BLaER1 (cell line): ENCODE measurements at regions not wholly inside any gene's neighbourhood (a gene's known extent, or its start where the extent isn't known, plus 50 kb on each side); places are given as distances from the start of the nearest gene placed in this dataset.

Source experiments
- H3K27ac ChIP-seq: shearing (Covaris generic); formaldehyde crosslinking; 2 replicates; pipeline ENCODE4 v1.8.1; 2022
- H3K27me3 ChIP-seq: shearing (Covaris generic); formaldehyde crosslinking; 2 replicates; pipeline ENCODE4 v1.8.1; 2022
- H3K36me3 ChIP-seq: shearing (Covaris generic); formaldehyde crosslinking; 2 replicates; pipeline ENCODE4 v1.8.1; 2022
- H3K4me1 ChIP-seq: shearing (Covaris generic); formaldehyde crosslinking; 2 replicates; pipeline ENCODE4 v1.8.1; 2022
- H3K4me2 ChIP-seq: shearing (Covaris generic); formaldehyde crosslinking; 2 replicates; pipeline ENCODE4 v1.8.1; 2022
- H3K4me3 ChIP-seq: shearing (Covaris generic); formaldehyde crosslinking; 2 replicates; pipeline ENCODE4 v1.8.1; 2022
- H3K9ac ChIP-seq: shearing (Covaris generic); formaldehyde crosslinking; 2 replicates; pipeline ENCODE4 v1.8.1; 2022
- H3K9me3 ChIP-seq: shearing (Covaris generic); formaldehyde crosslinking; 2 replicates; pipeline ENCODE4 v1.8.1; 2022
- H4K20me1 ChIP-seq: shearing (Covaris generic); formaldehyde crosslinking; 2 replicates; pipeline ENCODE4 v1.8.1; 2022
- Cebpa-rat ChIP-seq: shearing (Covaris generic); IDR thresholded peaks from 2 replicates; pipeline ENCODE4 v1.8.1; 2022

DNA sequence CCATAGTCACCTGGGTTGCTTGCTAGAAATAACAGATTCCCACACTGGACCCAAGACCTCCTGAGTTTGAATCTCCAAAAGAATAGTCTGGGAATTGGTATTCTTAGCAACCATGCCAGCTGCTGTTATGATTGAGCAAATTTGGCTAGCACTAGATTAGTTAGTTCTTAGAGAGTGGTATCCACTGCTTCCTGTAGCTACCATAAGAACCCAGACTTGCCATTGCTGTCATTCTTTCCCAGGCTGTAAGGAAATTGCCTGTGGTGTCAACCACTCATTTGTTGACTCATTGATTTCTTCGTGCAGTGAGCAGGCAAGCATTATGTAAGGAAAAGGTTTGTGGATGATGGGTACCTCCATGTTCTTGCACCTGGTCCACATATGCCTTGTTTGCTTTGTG is 201.8 kb upstream of the RGS6 start:
- Histone ChIP-seq H3K4me1 (no peaks in the 10 kb centered on the region), H3K27ac (no peak overlapping the region), H3K9ac (no peak overlapping the region), H3K9me3 (no peaks in the 10 kb centered on the region), H4K20me1 (no peaks in the 10 kb centered on the region), H3K27me3 (no peaks in the 10 kb centered on the region), H3K4me2 (no peak overlapping the region), H3K4me3 (no peak overlapping the region), H3K36me3 (peaks cover 66% of the 10 kb centered on the region)
- TF ChIP-seq Cebpa-rat: no peak

DNA sequence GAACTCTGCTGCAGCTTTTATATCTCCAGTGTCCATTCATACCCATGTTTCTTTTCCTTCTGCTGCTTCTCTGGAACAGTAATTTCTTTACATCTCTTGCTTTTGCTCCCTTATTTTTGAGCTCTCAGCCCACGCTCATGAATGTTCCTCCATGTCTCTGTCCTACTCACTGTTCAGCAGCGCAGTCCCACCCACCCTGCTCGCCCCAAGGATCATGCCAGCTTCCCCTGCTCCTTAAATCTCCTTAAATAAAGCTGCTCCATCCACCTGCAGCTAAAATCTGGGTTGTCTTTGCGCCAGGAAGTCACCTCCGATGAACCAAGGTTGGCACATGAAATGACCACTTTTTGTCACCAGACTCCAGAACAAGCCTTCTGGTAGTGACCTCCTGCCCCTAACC is 201.1 kb upstream of the RGS6 start:
- H3K9ac ChIP-seq: no peak overlapping the region
- TF ChIP-seq Cebpa-rat: no peak
- H3K4me3 ChIP-seq: no peak overlapping the region
- no peak overlapping the region for H3K4me2 ChIP-seq
- H3K36me3 ChIP-seq: peaks cover 68% of the 10 kb centered on the region
- no peaks in the 10 kb centered on the region for H3K9me3 ChIP-seq
- H3K27me3 ChIP-seq: no peaks in the 10 kb centered on the region
- no peaks in the 10 kb centered on the region for H4K20me1 ChIP-seq
- no peaks in the 10 kb centered on the region for H3K4me1 ChIP-seq
- no peak overlapping the region for H3K27ac ChIP-seq

DNA sequence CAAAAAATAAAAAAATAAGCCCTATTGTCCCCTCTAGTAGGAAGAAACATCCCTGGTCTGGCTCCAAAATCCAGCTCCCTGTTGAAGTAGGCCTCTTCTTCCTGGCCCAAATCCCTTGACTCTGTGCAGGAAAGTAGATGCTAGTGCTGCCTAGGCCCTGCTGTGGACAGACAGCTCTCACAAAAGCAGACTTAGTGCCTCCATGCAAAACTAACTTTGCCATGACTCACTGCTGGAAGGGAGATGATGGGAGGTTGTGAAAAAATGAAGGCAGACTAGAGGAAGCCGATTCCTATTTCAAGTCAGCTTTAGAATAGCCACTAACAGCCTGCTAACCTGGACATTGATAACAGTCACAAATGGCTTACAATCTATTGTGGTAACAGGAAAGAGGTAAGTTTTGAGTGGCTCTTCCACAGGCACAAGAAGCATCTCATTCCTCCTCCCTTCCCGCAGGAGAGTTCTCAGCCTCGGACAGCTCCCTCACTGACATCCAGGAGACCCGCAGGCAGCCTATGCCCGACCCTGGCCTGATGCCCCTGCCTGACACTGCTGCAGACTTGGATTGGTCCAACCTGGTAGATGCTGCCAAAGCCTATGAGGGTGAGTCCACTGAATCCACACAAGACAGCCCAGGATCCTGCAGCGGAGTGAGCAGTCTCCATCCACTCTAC is 198.9 kb upstream of the RGS6 start:
- Histone ChIP-seq H3K27me3 (no peaks in the 10 kb centered on the region), H3K36me3 (peaks cover 89% of the 10 kb centered on the region), H3K4me3 (no peak overlapping the region), H3K9me3 (no peaks in the 10 kb centered on the region), H3K4me2 (no peak overlapping the region), H4K20me1 (no peaks in the 10 kb centered on the region), H3K4me1 (no peaks in the 10 kb centered on the region), H3K27ac (no peak overlapping the region), H3K9ac (no peak overlapping the region)
- no peak for TF ChIP-seq Cebpa-rat

DNA sequence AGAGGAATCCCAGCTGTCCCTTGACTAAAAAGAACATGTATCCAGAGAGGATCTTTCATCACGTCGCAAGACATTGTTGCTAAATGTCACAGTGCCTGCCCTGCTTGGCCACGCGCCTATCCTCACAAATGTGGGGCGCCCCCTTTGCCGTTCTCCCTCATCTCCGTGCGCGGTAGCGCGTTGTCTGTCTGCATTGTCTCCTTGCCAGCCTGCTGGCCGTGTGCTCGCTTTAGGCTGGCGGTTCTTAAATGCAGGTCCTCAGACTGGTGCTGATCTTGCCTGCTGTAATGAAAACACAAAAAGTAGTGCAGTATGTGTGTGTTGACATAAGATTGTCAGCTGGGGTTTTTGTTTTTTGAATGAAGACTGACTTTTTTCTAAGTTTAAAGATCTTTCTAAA is 198.2 kb upstream of the RGS6 start:
- Histone ChIP-seq H3K4me2 (no peak overlapping the region), H3K9me3 (no peaks in the 10 kb centered on the region), H3K9ac (no peak overlapping the region), H4K20me1 (no peaks in the 10 kb centered on the region), H3K4me3 (no peak overlapping the region), H3K4me1 (no peaks in the 10 kb centered on the region), H3K36me3 (peaks cover 94% of the 10 kb centered on the region), H3K27ac (no peak overlapping the region), H3K27me3 (no peaks in the 10 kb centered on the region)
- TF ChIP-seq Cebpa-rat: no peak

DNA sequence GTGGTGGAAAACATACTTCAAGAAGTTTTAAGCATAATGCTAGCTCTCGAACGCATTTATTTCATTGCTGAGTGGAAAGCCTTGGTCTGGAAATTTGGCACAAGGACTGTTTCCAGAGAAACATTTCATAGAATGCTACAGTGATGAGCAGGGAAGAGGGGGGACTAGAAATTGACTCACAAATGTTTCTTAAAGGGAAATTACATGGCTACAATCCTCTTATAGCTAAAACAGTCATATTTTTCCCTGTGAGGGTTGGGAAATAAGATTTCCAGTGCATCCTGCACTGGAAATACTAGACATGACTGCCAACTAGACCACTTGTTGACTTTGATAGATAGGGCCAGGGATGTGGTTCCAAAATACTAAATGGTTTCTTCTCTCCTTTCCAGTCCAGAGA is 197.3 kb upstream of the RGS6 start:
- H3K4me2 ChIP-seq: no peak overlapping the region
- H3K36me3 ChIP-seq: peaks cover 86% of the 10 kb centered on the region
- no peak overlapping the region for H3K27ac ChIP-seq
- H3K9me3 ChIP-seq: no peaks in the 10 kb centered on the region
- no peak for TF ChIP-seq Cebpa-rat
- H3K27me3 ChIP-seq: no peaks in the 10 kb centered on the region
- H3K4me1 ChIP-seq: no peaks in the 10 kb centered on the region
- no peak overlapping the region for H3K4me3 ChIP-seq
- H3K9ac ChIP-seq: no peak overlapping the region
- H4K20me1 ChIP-seq: no peaks in the 10 kb centered on the region

DNA sequence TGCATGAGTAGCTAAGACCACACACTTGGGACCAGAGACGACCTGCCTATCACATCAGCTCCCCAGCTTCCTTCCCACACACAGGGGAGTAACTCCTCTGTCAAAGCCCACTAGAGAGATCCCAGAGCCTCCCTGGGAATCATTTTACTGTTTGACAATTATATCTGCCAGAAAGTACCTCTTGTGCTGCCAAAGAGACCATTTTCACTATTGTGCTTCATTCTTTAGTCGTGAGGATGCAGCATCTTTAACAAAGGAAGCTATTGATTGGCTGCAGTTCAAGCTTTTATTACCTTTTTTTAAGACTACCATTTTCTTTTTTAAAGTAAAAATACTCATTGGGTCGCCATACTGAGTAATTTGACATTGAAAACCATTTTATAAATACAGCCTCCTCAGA is 194.5 kb upstream of the RGS6 start:
- H4K20me1 ChIP-seq: no peaks in the 10 kb centered on the region
- no peaks in the 10 kb centered on the region for H3K4me1 ChIP-seq
- no peak overlapping the region for H3K4me3 ChIP-seq
- no peaks in the 10 kb centered on the region for H3K9me3 ChIP-seq
- no peak overlapping the region for H3K9ac ChIP-seq
- no peak overlapping the region for H3K4me2 ChIP-seq
- no peak for TF ChIP-seq Cebpa-rat
- H3K36me3 ChIP-seq: peaks cover 57% of the 10 kb centered on the region
- no peak overlapping the region for H3K27ac ChIP-seq
- H3K27me3 ChIP-seq: no peaks in the 10 kb centered on the region

DNA sequence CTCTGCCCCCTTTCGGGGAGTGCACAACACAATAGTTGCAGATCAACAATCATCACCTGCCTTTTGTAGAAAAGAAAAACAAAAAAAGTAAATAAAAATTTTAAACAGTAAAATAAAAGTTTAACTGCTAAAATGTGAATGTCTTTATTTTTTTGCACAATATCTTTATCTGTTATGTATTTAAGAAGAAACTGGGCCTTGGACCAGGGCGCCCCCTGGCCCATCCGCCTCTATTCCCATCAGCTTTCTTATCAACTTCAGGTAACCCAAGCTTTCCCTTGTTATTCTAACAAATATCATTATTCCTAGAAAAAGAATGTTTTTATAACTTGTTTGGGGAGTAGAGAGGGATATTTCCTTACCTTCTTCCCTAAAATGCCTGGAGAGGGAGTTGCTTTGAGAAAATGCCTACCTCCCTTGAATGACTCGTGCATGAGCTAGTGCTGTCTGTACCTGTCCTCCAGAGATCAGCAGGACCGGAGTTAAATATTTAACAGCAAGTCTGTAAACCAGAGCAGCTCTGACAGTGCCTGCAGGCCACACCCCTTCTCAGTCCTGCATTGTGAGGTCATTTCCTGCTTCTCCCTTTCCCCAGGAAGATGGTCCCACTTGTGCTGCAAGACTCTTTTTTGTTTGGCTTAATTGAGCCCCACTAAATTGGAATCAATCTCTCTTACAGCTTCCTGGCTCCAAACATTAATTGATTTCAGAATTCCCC is 192.8 kb upstream of the RGS6 start:
- Histone ChIP-seq H3K4me1 (no peaks in the 10 kb centered on the region), H3K9ac (no peak overlapping the region), H3K9me3 (no peaks in the 10 kb centered on the region), H4K20me1 (no peaks in the 10 kb centered on the region), H3K27me3 (no peaks in the 10 kb centered on the region), H3K4me2 (no peak overlapping the region), H3K27ac (no peak overlapping the region), H3K36me3 (peaks cover 43% of the 10 kb centered on the region), H3K4me3 (no peak overlapping the region)
- no peak for TF ChIP-seq Cebpa-rat

DNA sequence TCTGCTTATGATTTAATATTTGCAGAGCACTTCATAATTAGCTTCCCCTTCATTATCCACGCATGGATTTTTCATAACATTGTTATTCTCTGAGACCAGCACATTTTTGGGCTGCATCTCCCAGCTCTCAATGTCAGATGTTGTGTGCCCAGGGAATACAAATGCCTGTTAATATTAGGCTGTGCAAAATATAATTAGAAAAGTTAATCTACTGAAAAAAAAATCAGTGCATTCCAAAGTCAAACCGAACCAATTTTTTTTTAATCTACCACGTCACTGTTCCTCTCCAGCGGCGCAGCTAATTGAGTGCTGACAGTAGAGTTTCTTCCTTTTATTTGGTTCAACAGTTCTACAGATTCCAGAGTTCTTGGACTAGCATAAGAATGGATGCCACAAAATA is 191.0 kb upstream of the RGS6 start:
- Histone ChIP-seq H3K27me3 (no peaks in the 10 kb centered on the region), H3K36me3 (peaks cover 27% of the 10 kb centered on the region), H3K9me3 (no peaks in the 10 kb centered on the region), H3K4me1 (no peaks in the 10 kb centered on the region), H3K27ac (no peak overlapping the region), H3K4me2 (no peak overlapping the region), H4K20me1 (no peaks in the 10 kb centered on the region), H3K4me3 (no peak overlapping the region), H3K9ac (no peak overlapping the region)
- no peak for TF ChIP-seq Cebpa-rat

DNA sequence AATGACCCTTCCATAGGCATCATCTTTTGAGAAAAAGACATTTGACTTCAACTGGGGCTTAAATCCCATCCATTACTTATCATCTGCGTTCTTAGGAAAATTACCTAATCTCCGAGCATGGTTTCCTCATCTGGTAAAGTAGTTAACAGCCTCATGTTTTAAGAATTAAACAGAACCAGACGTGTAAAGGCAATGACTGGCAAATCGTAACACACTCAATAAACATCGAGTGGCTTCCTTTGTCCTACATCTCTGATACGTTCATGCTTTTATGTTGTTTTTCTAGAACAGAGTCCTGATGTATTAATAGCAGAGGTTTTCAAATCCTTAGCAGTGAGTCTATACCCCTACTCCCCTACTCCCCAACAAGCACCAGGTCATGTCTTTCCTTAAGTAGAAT is 189.7 kb upstream of the RGS6 start:
- Histone ChIP-seq H3K36me3 (peaks cover 15% of the 10 kb centered on the region), H3K27ac (no peak overlapping the region), H4K20me1 (no peaks in the 10 kb centered on the region), H3K4me3 (no peak overlapping the region), H3K27me3 (no peaks in the 10 kb centered on the region), H3K9me3 (0 out of 2 replicates have a peak, but pooled peaks cover 2% of the 10 kb centered on the region), H3K4me2 (no peak overlapping the region), H3K9ac (no peak overlapping the region), H3K4me1 (no peaks in the 10 kb centered on the region)
- TF ChIP-seq Cebpa-rat: no peak

DNA sequence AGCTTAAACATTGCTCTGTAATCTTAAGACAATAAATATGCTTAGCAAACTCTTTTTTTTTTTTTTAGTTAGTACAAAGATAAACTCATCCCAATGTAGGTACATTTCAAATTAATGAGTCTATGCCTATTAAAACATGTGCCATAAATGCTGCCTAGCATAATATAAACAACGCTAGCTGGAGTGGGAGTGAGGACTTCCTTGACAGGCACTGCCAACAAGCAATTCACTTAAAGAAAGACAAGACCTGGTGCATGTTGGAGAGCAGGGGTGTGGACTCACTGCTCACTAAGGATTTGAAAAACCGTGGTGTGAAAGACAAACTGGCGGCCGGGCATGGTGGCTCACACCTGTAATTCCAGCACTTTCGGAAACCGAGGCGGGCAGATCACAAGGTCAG is 187.2 kb upstream of the RGS6 start:
- H3K9ac ChIP-seq: no peak overlapping the region
- H3K27ac ChIP-seq: no peak overlapping the region
- no peaks in the 10 kb centered on the region for H3K36me3 ChIP-seq
- TF ChIP-seq Cebpa-rat: no peak
- peaks cover 19% of the 10 kb centered on the region for H3K9me3 ChIP-seq
- H4K20me1 ChIP-seq: no peaks in the 10 kb centered on the region
- peaks cover 4% of the 10 kb centered on the region for H3K4me1 ChIP-seq
- H3K4me2 ChIP-seq: no peak overlapping the region
- H3K27me3 ChIP-seq: no peaks in the 10 kb centered on the region
- H3K4me3 ChIP-seq: no peak overlapping the region
